ENCODE measurements at regions not wholly inside any gene's neighbourhood (a gene's known extent, or its start where the extent isn't known, plus 50 kb on each side); places are given as distances from the start of the nearest gene placed in this dataset.

GRCh38 chr4:81747242-81747930 is 275.7 kb upstream of the RASGEF1B start:
- Histone ChIP-seq H3K56ac (replicated peaks; ENCODE audit: insufficient read length, low read depth, low read length) (no peak overlapping the region), H3K4me1 (replicated peaks in 1 of 4; ENCODE audit: control insufficient read depth in 3 of 4, insufficient read depth in 4 of 4, low read length in 3 of 4) (no peaks in the 10 kb centered on the region), H3K79me1 (ENCODE audit: low read depth, low read length) (no peaks in the 10 kb centered on the region), H3K4ac (replicated peaks; ENCODE audit: insufficient read length, low read depth, low read length) (no peak overlapping the region), H3K27me3 (replicated peaks in 1 of 4; ENCODE audit: control insufficient read depth in 3 of 4, extremely low read depth in 1 of 4, insufficient read depth in 3 of 4, low read length in 3 of 4) (no peaks in the 10 kb centered on the region), H2BK12ac (ENCODE audit: low read depth, low read length) (no peak overlapping the region), H4K91ac (replicated peaks; ENCODE audit: insufficient read length, low read length) (no peak overlapping the region), H3K27ac (ENCODE audit: low read depth, low read length) (no peak overlapping the region), H3K4me2 (ENCODE audit: insufficient read depth in 1 of 2, low read depth in 2 of 2, low read length in 2 of 2) (no peak overlapping the region), H3K23me2 (ENCODE audit: low read depth, low read length) (no peaks in the 10 kb centered on the region), H2BK5ac (ENCODE audit: low read depth, low read length) (no peak overlapping the region), H2AFZ (ENCODE audit: low read length) (no peak overlapping the region), H3K23ac (ENCODE audit: insufficient read length) (no peak overlapping the region), H2BK15ac (ENCODE audit: low read length) (no peak overlapping the region), H2BK20ac (ENCODE audit: low read length) (no peak overlapping the region), H3K36me3 (ENCODE audit: control insufficient read depth in 2 of 4, insufficient read depth in 4 of 4, low read length in 3 of 4) (no peaks in the 10 kb centered on the region), H3K14ac (ENCODE audit: insufficient read length) (no peak overlapping the region), H3K9ac (replicated peaks in 1 of 4; ENCODE audit: extremely low read depth in 1 of 4, low read depth in 3 of 4, low read length in 3 of 4) (no peak overlapping the region), H3K18ac (ENCODE audit: extremely low read depth, low read length) (no peak overlapping the region), H2BK120ac (replicated peaks; ENCODE audit: low read depth, low read length) (no peak overlapping the region), H4K5ac (ENCODE audit: insufficient read length, low read depth, low read length) (no peak overlapping the region), H3K9me3 (ENCODE audit: insufficient read depth in 2 of 2, low read depth in 1 of 2, low read length in 1 of 2) (no peaks in the 10 kb centered on the region), H4K8ac (ENCODE audit: extremely low read depth, insufficient read depth, low read length) (no peak overlapping the region), H4K20me1 (replicated peaks in 1 of 2; ENCODE audit: control insufficient read depth in 1 of 2, insufficient read depth in 2 of 2, low read length in 2 of 2) (no peaks in the 10 kb centered on the region), H2AK5ac (ENCODE audit: low read depth, low read length) (no peak overlapping the region), H3K4me3 (ENCODE audit: extremely low read depth in 1 of 4, insufficient read depth in 2 of 4, low read depth in 3 of 4, low read length in 4 of 4) (no peak overlapping the region), H3K79me2 (ENCODE audit: control insufficient read depth in 1 of 2, insufficient read depth in 2 of 2, low read length in 2 of 2) (no peaks in the 10 kb centered on the region)
- no peak for TF ChIP-seq FOSL1 (IDR thresholded peaks at IDR 0.05; ENCODE audit: insufficient read depth, low read depth, low read length)
- TF ChIP-seq SIX5 (IDR thresholded peaks at IDR 0.05; ENCODE audit: low read depth, low read length) = no peak
- no peak for TF ChIP-seq BCL11A (IDR thresholded peaks at IDR 0.05; ENCODE audit: low read depth in 2 of 2, low read length in 2 of 2)
- no peak for TF ChIP-seq GTF2F1 (IDR thresholded peaks at IDR 0.05; ENCODE audit: borderline replicate concordance, low read depth, low read length)
- no peak for TF ChIP-seq EZH2 (IDR thresholded peaks at IDR 0.05; ENCODE audit: low read depth, low read length, severe bottlenecking)
- TF ChIP-seq ATF2 (IDR thresholded peaks at IDR 0.05; ENCODE audit: low read length) = no peak
- DNase-seq (ENCODE audit: low read depth in 1 of 2, low spot score in 2 of 2) = no peak
- WGBS, 2 experiments (ENCODE audit: extremely low coverage in 1 of 2, insufficient coverage in 1 of 2, insufficient read length in 1 of 2, insufficient replicate concordance in 2 of 2, low coverage in 1 of 2, low lambda C conversion rate in 2 of 2, missing lambda C conversion rate in 1 of 2) = 57% methylated on average over 2 of the region's 2 CpGs; no CpG with 5 or more reads in 1 of the 2 experiments
- no peak for FAIRE-seq
- ChIA-PET POLR2A (ENCODE audit: partially characterized antibody) (no interaction called here), CTCF (ENCODE audit: partially characterized antibody) (interaction anchor here (0.5 to 1.5 kb wide), 4 partner anchors 11 to 1198 kb away, joined by 3 to 5 read pairs (median 4); no protein-coding TSS in a partner anchor)

Measured in H1 (cell line).